ENCODE measurements at regions not wholly inside any gene's neighbourhood (a gene's known extent, or its start where the extent isn't known, plus 50 kb on each side); places are given as distances from the start of the nearest gene placed in this dataset.

- no peak for DNase-seq (ENCODE audit: low read depth in 1 of 2, low spot score in 1 of 2)
- no peaks in the 10 kb centered on the region for H3K9me3 ChIP-seq
- WGBS (ENCODE audit: missing lambda C conversion rate): 66% methylated on average over 3 of the region's 3 CpGs
- no peak for TF ChIP-seq MAX (IDR thresholded peaks at IDR 0.05)
- no peak for TF ChIP-seq SMC3 (IDR thresholded peaks at IDR 0.05)
- TF ChIP-seq, protein P1, sequence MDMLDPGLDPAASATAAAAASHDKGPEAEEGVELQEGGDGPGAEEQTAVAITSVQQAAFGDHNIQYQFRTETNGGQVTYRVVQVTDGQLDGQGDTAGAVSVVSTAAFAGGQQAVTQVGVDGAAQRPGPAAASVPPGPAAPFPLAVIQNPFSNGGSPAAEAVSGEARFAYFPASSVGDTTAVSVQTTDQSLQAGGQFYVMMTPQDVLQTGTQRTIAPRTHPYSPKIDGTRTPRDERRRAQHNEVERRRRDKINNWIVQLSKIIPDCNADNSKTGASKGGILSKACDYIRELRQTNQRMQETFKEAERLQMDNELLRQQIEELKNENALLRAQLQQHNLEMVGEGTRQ (IDR thresholded peaks at IDR 0.05): no peak
- TF ChIP-seq MAZ (IDR thresholded peaks at IDR 0.05; ENCODE audit: borderline replicate concordance, low read depth, low read length): no peak
- no peak for TF ChIP-seq CHD4 (IDR thresholded peaks at IDR 0.05; ENCODE audit: borderline replicate concordance)
- no peak for TF ChIP-seq JUNB (IDR thresholded peaks at IDR 0.05)
- FAIRE-seq: no peak
- no peak overlapping the region for H3K27ac ChIP-seq
- ChIA-PET CTCF (interaction anchor here (0.6 kb wide), 1 partner anchor 186 kb away, joined by 3 read pairs; no protein-coding TSS in a partner anchor), POLR2A (no interaction called here)
- no peak for ATAC-seq
- H3K4me1 ChIP-seq: no peaks in the 10 kb centered on the region
- H3K4me3 ChIP-seq: no peak overlapping the region
- no peak overlapping the region for H3K4me2 ChIP-seq
Measured at GRCh38 chr6:113004470-113005270, 657.5 kb downstream of the RFPL4B start.

- Histone ChIP-seq H3K4me3 (no peak overlapping the region), H3K4me2 (no peak overlapping the region), H3K4me1 (no peaks in the 10 kb centered on the region), H3K27ac (no peak overlapping the region), H3K9me3 (no peaks in the 10 kb centered on the region)
- ChIA-PET POLR2A (no interaction called here), CTCF (no interaction called here)
- 51% methylated on average over 2 of the region's 2 CpGs for WGBS (ENCODE audit: missing lambda C conversion rate)
- ATAC-seq (no peak), FAIRE-seq (no peak), DNase-seq (ENCODE audit: low read depth in 1 of 2, low spot score in 1 of 2) (no peak)
- no peak for TF ChIP-seq ZC3H11A (IDR thresholded peaks at IDR 0.05)
- TF ChIP-seq ZNF302 (CRISPR knock-in tag; IDR thresholded peaks at IDR 0.05): no peak
- no peak for TF ChIP-seq ESRRA (IDR thresholded peaks at IDR 0.05; ENCODE audit: borderline replicate concordance, low read length)
- TF ChIP-seq CHD4 (IDR thresholded peaks at IDR 0.05; ENCODE audit: borderline replicate concordance): no peak
- TF ChIP-seq NPAS2 (CRISPR knock-in tag; IDR thresholded peaks at IDR 0.05; ENCODE audit: borderline replicate concordance): no peak
- TF ChIP-seq CTCF (IDR thresholded peaks at IDR 0.05): no peak
- TF ChIP-seq RARB (CRISPR knock-in tag; IDR thresholded peaks at IDR 0.05): no peak
- TF ChIP-seq EHMT2 (IDR thresholded peaks at IDR 0.05; ENCODE audit: low read depth): no peak
- TF ChIP-seq RNF2 (IDR thresholded peaks at IDR 0.05; ENCODE audit: borderline replicate concordance, low read depth): no peak
- TF ChIP-seq SMC3 (IDR thresholded peaks at IDR 0.05): no peak
- TF ChIP-seq, protein P2, sequence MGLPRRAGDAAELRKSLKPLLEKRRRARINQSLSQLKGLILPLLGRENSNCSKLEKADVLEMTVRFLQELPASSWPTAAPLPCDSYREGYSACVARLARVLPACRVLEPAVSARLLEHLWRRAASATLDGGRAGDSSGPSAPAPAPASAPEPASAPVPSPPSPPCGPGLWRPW (IDR thresholded peaks at IDR 0.05): no peak
- TF ChIP-seq RAD21 (conservative IDR thresholded peaks at IDR 0.05 in 1 of 2, IDR thresholded peaks at IDR 0.05 in 1 of 2): no peak
- TF ChIP-seq RFX5 (IDR thresholded peaks at IDR 0.05): no peak
- TF ChIP-seq HOXA7 (CRISPR knock-in tag; IDR thresholded peaks at IDR 0.05): no peak
- TF ChIP-seq CEBPB (IDR thresholded peaks at IDR 0.05): no peak
- TF ChIP-seq FOSL2 (IDR thresholded peaks at IDR 0.05): no peak
- TF ChIP-seq FOSL2 (CRISPR knock-in tag; IDR thresholded peaks at IDR 0.05): no peak
- TF ChIP-seq REST (IDR thresholded peaks at IDR 0.05): no peak
- TF ChIP-seq TFCP2L1 (CRISPR knock-in tag; IDR thresholded peaks at IDR 0.05): no peak
- no peak for TF ChIP-seq BHLHE40 (IDR thresholded peaks at IDR 0.05; ENCODE audit: low read depth, low read length)
- no peak for TF ChIP-seq CBX2 (IDR thresholded peaks at IDR 0.05; ENCODE audit: borderline replicate concordance, low read depth)
Measured at GRCh38 chr6:113006494-113006893, 659.4 kb downstream of the RFPL4B start.

Measured in A549 (cell line).